Epidermal melanocyte (primary cell): ENCODE measurements at regions not wholly inside any gene's neighbourhood (a gene's known extent, or its start where the extent isn't known, plus 50 kb on each side); places are given as distances from the start of the nearest gene placed in this dataset.
"Not testable (repeated sequence)": the region's sequence is repeated elsewhere in the genome, so short reads cannot be mapped to it uniquely, and the experiment has no call there.

Experiments
- DNase-seq: peaks from one replicate; pipeline ENCODE4 v3.0.0; 2011; ENCODE audit warnings: low spot score; ENCODE audit not compliant: insufficient read length

GRCh38 chr18:27285973-27286562 is 101.0 kb upstream of the CHST9 start:
- not testable (repeated sequence) for DNase-seq

DNA sequence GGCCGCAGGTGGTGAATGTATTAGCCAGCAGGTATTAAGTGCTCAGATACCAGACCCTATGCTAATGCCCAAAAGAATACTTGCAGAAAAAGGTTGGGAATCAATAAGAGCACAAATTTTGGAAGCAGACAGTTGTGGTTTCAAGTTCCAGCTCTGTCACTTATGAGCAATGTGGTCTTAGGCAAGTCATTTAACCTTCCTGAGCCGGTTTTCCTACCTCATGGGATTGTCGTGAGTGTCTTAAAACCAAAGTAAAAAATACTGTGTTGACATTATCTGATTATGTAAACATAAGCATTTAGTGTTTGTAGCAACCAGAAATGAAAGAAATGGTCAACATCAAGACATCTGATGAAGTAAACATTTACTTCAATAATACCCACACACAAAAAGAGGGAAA is 93.0 kb upstream of the CHST9 start:
- no peak for DNase-seq

DNA sequence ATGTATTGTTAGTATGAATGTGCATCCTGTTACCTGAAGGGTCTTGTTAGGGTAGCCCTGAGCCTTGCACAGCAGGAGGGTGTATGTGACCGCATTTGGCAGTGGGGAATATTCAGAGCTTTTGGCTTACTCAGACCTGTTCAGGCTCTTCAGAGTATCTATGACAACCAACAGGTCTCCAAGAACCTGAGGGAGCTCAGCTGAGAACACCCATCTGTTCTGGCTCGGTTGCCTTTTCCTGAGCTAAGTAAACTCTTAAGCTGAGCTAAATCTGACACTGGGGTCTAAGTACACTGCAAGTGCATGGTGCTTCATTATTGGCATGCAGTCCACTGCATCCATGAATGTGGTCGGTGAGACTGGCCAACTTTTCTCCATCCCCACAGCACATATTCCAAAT is 92.4 kb upstream of the CHST9 start:
- no peak for DNase-seq

- DNase-seq, result no peak
These were observed 91.8 kb upstream of the CHST9 start for GRCh38 chr18:27276886-27277285.

DNA sequence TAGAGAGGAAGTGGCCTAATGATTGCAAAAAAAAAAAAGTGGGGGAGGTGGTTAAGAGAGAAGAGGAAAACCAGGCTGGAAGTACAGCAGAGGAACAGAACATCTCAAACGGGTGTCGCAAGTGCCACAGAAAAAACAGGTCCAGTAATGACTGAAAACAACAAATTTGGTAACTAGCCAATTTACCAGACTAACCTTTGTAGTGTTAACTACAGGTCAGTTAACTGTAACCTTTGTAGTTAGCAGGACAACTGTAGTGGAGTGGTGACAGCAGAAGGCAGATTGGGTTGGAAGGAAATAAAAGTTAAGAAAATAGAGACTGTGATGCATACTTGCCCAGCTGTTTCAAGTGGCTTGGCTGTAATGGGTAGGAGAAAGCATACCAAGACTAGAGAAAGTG is 91.4 kb upstream of the CHST9 start:
- no peak for DNase-seq

DNA sequence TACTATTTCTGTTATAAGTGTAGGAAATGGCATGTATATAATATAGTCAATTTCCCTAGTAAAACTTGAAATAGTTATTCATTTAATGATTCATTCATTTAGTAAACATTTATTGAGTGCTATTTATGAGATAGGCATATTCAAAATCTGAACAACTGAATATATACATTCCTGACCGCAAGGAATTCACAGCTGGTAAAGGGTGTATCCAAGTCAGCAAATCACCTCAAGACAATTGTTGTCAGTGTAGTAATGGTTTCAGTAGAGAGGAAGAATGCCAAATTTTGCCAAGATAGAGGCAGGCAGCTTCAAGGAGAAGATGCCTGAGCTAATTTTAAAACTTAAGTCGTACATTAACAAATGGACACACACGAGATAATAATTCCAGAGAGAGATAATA is 89.8 kb upstream of the CHST9 start:
- DNase-seq, result no peak

- DNase-seq, result no peak
These were observed 85.4 kb upstream of the CHST9 start for GRCh38 chr18:27270508-27270907.

DNA sequence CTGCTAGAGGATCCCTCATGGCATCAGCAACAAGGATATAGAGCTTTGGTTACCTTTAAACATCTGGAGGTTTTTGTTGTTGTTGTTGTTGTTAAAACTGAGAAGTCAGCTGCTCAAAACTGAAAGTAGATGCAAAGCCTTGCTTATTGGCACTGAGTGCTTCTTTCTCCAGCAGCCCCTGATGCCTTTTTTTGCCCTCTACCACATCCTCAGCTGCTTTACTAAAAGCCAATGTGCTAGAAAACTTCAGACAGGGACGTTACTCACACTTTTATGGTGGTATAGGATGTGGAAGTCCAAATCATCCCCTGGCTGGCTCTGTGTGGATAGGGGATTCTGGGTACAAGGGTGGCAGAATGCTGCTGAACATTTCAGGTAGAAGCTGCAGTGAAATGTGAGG is 78.3 kb upstream of the CHST9 start:
- DNase-seq, result no peak

DNA sequence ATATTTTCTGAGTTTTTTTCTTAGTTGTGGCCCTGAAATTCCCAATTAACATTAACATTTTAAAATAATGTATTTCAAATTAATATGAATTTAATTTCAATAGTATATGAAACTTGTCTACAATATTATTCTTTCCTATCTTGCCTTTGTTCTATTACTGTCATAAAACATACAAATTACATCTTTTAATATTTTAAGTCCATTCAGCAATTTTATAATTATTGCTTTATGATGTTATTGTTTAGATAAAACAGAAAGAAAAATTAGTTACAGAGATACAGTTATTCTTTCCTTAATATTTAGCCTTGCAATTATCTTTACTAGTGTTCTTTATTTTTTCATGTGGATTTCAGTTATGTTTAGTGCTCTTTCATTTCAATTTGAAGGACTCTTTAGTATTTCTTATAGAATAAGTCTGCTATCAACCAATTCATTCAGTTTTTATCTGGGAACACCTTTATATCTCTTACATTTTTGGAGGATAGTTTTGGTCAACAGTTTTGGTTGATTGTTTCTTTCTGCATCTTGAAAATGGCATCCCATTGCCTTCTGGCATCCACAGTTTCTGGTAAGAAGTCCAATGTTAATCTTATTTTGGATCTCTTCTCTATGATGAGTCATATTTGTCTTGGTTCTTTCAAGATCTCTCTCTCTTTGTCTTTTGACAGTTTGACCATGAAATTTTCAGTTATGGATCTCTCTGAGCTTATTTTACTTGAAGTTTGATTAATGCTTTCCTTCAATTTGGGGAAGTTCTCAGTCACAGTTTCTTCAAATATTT is 76.9 kb upstream of the CHST9 start:
- DNase-seq, result no peak

DNA sequence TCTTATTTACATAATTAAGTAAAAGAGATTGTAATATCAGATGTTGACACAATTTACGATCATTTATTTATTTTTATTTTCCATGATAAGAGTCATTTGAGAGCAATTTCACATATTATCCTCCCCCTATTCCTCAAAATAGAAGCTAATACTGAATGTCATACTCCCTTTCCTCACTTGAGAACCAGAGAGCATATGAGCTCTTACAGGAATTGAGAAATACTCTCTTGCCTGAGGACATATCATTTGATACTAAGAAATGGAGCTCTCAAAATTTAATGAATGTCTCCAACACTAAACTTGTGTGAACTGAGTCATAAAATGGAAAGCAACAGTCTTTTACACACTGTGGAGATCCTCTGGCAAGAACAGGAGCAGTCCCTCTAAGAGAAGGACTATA is 68.5 kb upstream of the CHST9 start:
- DNase-seq, result no peak

- DNase-seq, result no peak
These were observed 65.4 kb upstream of the CHST9 start for GRCh38 chr18:27250471-27250870.

DNA sequence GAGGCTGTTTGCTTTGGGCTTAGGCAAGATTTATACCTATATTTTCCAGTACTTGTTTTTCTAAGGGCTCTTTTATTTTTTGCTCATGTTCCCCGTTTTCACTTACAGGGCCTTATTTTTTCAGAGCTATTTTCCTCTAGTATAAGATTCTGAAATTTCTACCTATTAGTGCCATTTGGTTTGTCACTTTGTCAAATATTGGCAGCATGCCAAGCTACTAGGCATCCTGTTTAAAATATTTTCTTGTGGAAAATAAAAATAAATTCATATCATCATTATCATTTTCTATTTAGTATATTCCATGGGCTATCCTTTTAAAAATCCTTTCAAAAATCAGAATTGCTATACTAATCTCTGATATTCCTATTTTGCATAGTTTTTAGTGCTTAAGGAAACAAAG is 64.8 kb upstream of the CHST9 start:
- DNase-seq, result no peak

- DNase-seq, result no peak
These were observed 59.2 kb upstream of the CHST9 start for GRCh38 chr18:27244259-27244658.

- no peak for DNase-seq
These were observed 57.4 kb upstream of the CHST9 start for GRCh38 chr18:27242392-27243047.

GRCh38 chr18:27240383-27240782 is 55.3 kb upstream of the CHST9 start:
- DNase-seq, result no peak

DNA sequence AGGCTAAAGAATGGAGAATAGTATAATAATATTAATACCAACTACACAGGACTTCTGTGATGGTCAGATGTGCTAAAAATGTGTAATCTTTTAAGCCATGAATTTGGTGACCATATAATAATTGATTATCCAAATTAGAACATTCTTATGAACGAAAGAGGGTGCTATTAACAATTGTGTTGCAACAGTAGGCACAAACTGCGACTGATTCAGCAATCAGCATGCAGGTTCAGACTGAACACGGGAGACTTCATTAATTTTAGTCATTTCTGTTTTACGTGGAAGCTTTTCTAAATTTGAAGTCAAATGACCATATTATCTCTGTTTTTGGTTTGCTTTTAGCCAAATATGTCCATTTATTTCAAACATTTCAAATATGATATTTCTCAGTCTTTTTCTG is 54.6 kb upstream of the CHST9 start:
- DNase-seq, result no peak

DNA sequence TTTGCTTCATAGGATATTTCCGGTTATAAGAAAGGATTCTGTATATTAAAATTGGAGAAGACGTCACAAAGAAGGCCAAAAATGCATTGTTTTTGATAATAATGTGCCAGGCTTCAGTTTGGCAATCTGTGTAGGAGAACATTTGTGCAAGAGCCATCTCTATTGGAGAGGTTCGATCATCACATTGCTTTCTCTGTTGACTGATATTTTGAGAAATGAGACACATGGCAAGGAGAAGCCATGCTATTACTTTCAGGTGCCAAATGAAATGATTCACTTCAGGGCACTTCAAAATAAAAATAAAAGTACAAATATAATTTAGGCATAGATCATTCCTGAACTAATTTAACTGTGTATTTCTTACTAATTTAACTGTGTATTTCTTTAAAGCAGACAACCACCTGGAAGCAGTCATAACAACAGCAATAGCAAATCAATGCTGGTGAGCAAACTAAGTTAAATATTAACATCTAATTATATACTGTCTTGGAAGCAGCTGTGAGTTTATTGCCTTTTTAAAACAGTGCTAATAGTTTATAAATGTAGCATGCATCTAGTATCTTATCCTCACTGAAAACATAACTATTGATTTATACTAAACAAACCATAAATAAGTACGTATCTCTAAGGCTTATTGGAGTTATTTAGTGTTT is 50.2 kb upstream of the CHST9 start:
- DNase-seq, result no peak
